ENCODE measurements at regions not wholly inside any gene's neighbourhood (a gene's known extent, or its start where the extent isn't known, plus 50 kb on each side); places are given as distances from the start of the nearest gene placed in this dataset.
"Not testable (repeated sequence)": the region's sequence is repeated elsewhere in the genome, so short reads cannot be mapped to it uniquely, and the experiment has no call there.

DNA sequence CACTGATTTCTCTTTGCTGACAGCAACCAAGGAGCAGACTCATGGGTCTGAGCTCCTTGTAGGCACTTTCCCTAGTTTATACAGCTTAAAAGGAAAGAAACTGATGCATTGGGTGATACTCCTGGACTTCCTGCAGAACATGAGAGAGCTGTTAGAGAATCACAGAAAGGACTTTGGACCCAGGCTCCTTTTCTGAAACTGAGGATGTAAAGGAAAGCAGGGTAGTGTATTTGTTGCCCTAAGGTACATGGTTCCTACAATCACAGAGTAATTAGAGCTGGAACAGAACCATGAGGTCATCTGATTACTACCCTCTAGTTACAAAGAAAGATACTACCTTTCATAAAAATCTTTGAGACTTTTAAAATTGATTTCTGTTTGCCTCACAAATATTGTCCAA is 477.1 kb upstream of the SPTLC3 start:
- H3K4me1 ChIP-seq (ENCODE audit: control insufficient read depth, insufficient read depth, low read length): peaks cover 6% of the 10 kb centered on the region; the same call in 1 of the 2 replicates
- no peaks in the 10 kb centered on the region for H3K27me3 ChIP-seq (ENCODE audit: control insufficient read depth, insufficient read depth, low read length)
- H3K9me3 ChIP-seq (ENCODE audit: control insufficient read depth, insufficient read depth, low read length): no peaks in the 10 kb centered on the region
- no peak overlapping the region for H3K4me3 ChIP-seq (ENCODE audit: low read depth, low read length)
- H3K9ac ChIP-seq (ENCODE audit: low read depth, low read length): no peak overlapping the region
- H3K27ac ChIP-seq (ENCODE audit: low read depth, low read length): no peak overlapping the region
- H3K36me3 ChIP-seq (ENCODE audit: control insufficient read depth, insufficient read depth, low read length): no peaks in the 10 kb centered on the region

DNA sequence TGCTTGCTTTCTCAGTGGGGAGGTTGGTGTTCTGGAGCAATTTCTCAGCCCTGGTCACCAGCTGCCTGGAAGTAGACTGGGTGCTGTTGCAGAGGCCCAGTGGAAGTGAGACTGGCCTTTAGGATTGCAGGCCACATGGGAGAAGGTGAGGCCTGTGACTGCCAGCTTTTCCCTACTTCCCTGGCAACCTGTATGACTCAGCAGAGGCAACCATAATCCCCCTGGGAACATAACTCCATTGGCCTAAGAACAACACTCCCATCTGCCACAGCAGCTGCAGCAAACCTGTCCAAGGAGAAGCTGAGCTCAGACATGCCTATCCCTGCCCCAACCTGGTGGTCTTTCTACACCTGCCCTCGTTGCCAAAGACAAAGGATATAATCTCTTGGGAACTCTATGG is 473.5 kb upstream of the SPTLC3 start:
- Histone ChIP-seq H3K4me1 (ENCODE audit: control insufficient read depth, insufficient read depth, low read length) (peaks cover 6% of the 10 kb centered on the region; the same call in 1 of the 2 replicates), H3K27ac (ENCODE audit: low read depth, low read length) (no peak overlapping the region), H3K27me3 (ENCODE audit: control insufficient read depth, insufficient read depth, low read length) (no peaks in the 10 kb centered on the region), H3K4me3 (ENCODE audit: low read depth, low read length) (no peak overlapping the region), H3K9me3 (ENCODE audit: control insufficient read depth, insufficient read depth, low read length) (no peaks in the 10 kb centered on the region), H3K9ac (ENCODE audit: low read depth, low read length) (no peak overlapping the region), H3K36me3 (ENCODE audit: control insufficient read depth, insufficient read depth, low read length) (no peaks in the 10 kb centered on the region)

DNA sequence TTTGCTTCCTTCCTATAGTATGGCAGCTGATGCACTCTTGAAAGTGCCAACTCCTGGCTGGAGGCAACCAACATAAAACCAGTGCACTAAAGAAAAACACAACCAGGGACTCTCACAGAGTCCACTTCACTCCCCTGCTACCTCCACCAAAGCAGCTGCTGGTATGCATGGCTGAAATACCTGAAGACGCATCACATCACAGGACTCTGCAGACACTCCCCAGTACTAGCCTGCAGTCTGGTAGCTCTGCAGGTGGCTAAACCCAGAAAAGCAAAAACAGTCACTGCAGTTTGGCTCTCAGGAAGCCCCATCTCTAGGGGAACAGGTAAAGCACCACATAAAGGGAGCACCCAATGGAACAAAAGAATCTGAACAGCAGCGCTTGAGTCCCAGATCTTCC is 473.0 kb upstream of the SPTLC3 start:
- Histone ChIP-seq H3K27me3 (ENCODE audit: control insufficient read depth, insufficient read depth, low read length) (no peaks in the 10 kb centered on the region), H3K4me1 (ENCODE audit: control insufficient read depth, insufficient read depth, low read length) (peaks cover 6% of the 10 kb centered on the region; the same call in 1 of the 2 replicates), H3K9me3 (ENCODE audit: control insufficient read depth, insufficient read depth, low read length) (no peaks in the 10 kb centered on the region), H3K27ac (ENCODE audit: low read depth, low read length) (no peak overlapping the region), H3K36me3 (ENCODE audit: control insufficient read depth, insufficient read depth, low read length) (no peaks in the 10 kb centered on the region), H3K4me3 (ENCODE audit: low read depth, low read length) (no peak overlapping the region), H3K9ac (ENCODE audit: low read depth, low read length) (no peak overlapping the region)

DNA sequence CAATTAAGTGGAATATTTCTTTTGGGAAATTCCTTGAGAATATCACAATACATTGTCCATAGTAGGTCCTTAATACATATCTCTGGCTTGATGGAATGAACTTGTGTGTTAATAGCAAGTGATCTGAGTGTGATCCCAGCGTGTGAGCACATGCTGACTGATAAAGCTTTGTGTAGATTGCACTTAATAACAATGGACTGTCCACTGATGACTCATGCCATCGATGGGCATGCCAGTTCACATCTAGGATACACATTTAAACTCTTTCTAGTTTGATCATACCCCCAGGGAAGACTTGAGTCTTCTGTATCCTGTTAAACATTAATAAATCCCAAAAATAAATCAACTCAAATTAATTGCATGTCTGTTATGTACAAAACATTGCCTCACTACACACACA is 454.3 kb upstream of the SPTLC3 start:
- H3K36me3 ChIP-seq (ENCODE audit: control insufficient read depth, insufficient read depth, low read length): no peaks in the 10 kb centered on the region
- H3K4me1 ChIP-seq (ENCODE audit: control insufficient read depth, insufficient read depth, low read length): peaks cover 12% of the 10 kb centered on the region
- H3K4me3 ChIP-seq (ENCODE audit: low read depth, low read length): no peak overlapping the region
- H3K9me3 ChIP-seq (ENCODE audit: control insufficient read depth, insufficient read depth, low read length): no peaks in the 10 kb centered on the region
- H3K9ac ChIP-seq (ENCODE audit: low read depth, low read length): no peak overlapping the region
- no peak overlapping the region for H3K27ac ChIP-seq (ENCODE audit: low read depth, low read length)
- no peaks in the 10 kb centered on the region for H3K27me3 ChIP-seq (ENCODE audit: control insufficient read depth, insufficient read depth, low read length)

DNA sequence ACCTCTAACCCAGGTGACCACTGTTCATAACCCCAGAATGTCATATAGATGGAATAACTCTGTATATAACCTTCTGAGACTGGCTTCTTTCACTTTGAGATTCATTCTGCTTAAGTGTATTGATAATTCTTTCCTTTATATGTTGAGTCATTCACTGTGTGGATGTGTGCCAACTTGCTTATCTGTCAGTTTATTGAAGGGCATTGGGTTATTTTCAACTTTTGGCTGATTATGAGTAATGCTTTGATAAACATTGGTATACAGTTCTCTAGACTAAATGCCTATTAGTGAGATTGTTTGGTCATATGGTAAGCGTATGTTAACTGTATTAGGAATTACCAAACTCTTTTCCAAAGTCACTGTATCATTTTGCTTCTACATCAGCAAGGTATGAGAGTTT is 453.4 kb upstream of the SPTLC3 start:
- Histone ChIP-seq H3K9me3 (ENCODE audit: control insufficient read depth, insufficient read depth, low read length) (no peaks in the 10 kb centered on the region), H3K4me3 (ENCODE audit: low read depth, low read length) (no peak overlapping the region), H3K9ac (ENCODE audit: low read depth, low read length) (no peak overlapping the region), H3K27ac (ENCODE audit: low read depth, low read length) (no peak overlapping the region), H3K36me3 (ENCODE audit: control insufficient read depth, insufficient read depth, low read length) (no peaks in the 10 kb centered on the region), H3K27me3 (ENCODE audit: control insufficient read depth, insufficient read depth, low read length) (no peaks in the 10 kb centered on the region), H3K4me1 (ENCODE audit: control insufficient read depth, insufficient read depth, low read length) (peaks cover 3% of the 10 kb centered on the region; the same call in 1 of the 2 replicates)

DNA sequence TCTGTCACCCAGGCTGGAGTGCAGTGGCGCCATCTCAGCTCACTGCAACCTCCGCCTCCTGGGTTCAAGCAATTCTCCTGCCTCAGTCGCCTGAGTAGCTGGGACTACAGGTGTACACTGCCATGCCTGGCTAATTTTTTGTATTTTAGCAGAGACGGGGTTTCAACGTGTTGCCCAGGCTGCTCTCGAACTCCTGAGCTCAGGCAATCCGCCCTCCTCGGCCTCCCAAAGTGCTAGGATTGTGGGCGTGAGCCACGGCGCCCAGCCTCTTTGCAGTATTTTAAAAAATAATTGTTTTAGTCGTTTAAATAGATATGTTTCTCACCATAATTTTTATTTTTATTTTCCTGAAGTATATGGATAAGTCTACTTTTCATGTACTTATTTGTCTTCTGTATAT is 452.9 kb upstream of the SPTLC3 start:
- not testable (repeated sequence) for H3K4me3 ChIP-seq (ENCODE audit: low read depth, low read length); H3K27ac ChIP-seq (ENCODE audit: low read depth, low read length); H3K36me3 ChIP-seq (ENCODE audit: control insufficient read depth, insufficient read depth, low read length); H3K9ac ChIP-seq (ENCODE audit: low read depth, low read length); H3K27me3 ChIP-seq (ENCODE audit: control insufficient read depth, insufficient read depth, low read length); H3K9me3 ChIP-seq (ENCODE audit: control insufficient read depth, insufficient read depth, low read length); H3K4me1 ChIP-seq (ENCODE audit: control insufficient read depth, insufficient read depth, low read length)

DNA sequence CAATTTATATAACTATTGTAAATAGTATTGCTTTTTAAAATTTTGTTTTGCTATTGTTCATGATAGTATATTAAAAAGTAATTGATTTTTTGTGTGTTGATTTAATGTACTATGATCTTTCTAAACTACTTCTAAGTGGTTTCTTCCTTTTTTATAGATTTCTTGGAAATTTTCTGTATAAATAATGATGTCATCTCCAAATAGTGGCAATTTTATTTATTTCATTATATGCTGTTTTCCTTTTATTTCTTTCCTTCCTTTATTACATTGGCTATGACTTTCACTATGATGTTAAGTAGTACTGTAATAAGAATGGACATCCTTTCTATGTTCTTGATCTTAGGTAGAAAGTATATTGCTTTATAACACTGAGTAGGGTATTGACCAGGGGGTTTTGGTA is 451.5 kb upstream of the SPTLC3 start:
- Histone ChIP-seq H3K27ac (ENCODE audit: low read depth, low read length) (no peak overlapping the region), H3K36me3 (ENCODE audit: control insufficient read depth, insufficient read depth, low read length) (no peaks in the 10 kb centered on the region), H3K4me1 (ENCODE audit: control insufficient read depth, insufficient read depth, low read length) (no peaks in the 10 kb centered on the region), H3K27me3 (ENCODE audit: control insufficient read depth, insufficient read depth, low read length) (no peaks in the 10 kb centered on the region), H3K9ac (ENCODE audit: low read depth, low read length) (no peak overlapping the region), H3K9me3 (ENCODE audit: control insufficient read depth, insufficient read depth, low read length) (no peaks in the 10 kb centered on the region), H3K4me3 (ENCODE audit: low read depth, low read length) (no peak overlapping the region)

DNA sequence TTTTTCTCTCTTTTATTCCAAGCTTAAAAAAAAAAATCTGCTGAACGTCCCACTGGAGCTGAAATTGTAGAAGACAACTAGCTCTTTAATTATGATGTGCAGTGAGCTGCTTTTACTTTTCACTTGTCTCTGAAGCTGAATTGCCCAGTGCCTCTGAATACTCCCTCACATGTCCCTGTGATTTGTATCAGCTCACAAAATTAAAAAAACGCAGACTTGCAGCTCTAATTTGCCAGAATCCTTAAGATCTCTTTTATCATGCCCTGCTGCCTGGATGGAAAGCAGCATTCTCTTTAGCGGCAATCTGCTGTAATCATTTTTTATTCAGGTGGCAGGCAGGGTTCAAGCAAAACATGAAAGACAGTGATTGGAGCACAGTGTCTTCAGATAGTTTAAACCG is 443.8 kb upstream of the SPTLC3 start:
- Histone ChIP-seq H3K9ac (ENCODE audit: low read depth, low read length) (no peak overlapping the region), H3K36me3 (ENCODE audit: control insufficient read depth, insufficient read depth, low read length) (no peaks in the 10 kb centered on the region), H3K4me1 (ENCODE audit: control insufficient read depth, insufficient read depth, low read length) (no peaks in the 10 kb centered on the region), H3K4me3 (ENCODE audit: low read depth, low read length) (no peak overlapping the region), H3K27ac (ENCODE audit: low read depth, low read length) (no peak overlapping the region), H3K27me3 (ENCODE audit: control insufficient read depth, insufficient read depth, low read length) (no peaks in the 10 kb centered on the region), H3K9me3 (ENCODE audit: control insufficient read depth, insufficient read depth, low read length) (no peaks in the 10 kb centered on the region)

DNA sequence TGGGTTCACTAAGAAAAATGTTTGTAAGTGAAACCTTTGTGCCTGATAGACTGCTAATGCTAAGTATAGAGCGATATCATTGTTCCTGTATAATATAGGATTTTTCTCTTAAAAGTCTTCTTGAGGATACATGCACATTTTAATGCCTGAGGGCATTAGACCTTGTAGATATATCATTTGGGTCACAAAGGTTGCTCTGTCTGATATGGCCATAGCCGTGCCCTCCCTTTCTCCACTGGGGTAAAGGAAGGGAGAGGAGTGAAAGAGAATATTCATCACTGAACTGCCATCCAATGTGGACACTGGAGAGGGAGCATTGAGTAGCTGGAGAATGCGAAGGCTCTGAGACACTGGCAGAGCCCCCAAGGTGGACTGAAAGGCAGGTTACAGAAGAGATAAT is 442.2 kb upstream of the SPTLC3 start:
- Histone ChIP-seq H3K27me3 (ENCODE audit: control insufficient read depth, insufficient read depth, low read length) (no peaks in the 10 kb centered on the region), H3K36me3 (ENCODE audit: control insufficient read depth, insufficient read depth, low read length) (no peaks in the 10 kb centered on the region), H3K4me3 (ENCODE audit: low read depth, low read length) (no peak overlapping the region), H3K4me1 (ENCODE audit: control insufficient read depth, insufficient read depth, low read length) (no peaks in the 10 kb centered on the region), H3K27ac (ENCODE audit: low read depth, low read length) (no peak overlapping the region), H3K9ac (ENCODE audit: low read depth, low read length) (no peak overlapping the region), H3K9me3 (ENCODE audit: control insufficient read depth, insufficient read depth, low read length) (no peaks in the 10 kb centered on the region)

DNA sequence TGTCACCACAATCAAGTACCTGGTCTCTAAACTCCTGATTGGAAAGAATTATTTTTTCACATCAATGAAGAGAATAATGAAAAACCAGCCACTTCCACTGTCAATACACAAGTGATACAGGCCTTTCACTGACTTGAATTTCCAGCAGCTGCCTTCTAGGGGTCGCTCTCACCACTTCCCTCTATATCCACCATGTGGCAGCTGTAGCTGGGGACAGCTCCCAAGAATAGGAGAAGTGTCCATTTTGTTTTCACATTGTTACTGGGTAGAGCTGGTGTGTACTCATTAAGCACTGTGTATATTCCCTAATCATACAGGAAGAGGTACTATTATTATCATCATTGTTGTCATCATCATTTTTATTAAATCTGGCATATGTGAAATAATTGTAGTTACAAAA is 438.4 kb upstream of the SPTLC3 start:
- H3K4me3 ChIP-seq (ENCODE audit: low read depth, low read length): no peak overlapping the region
- H3K27me3 ChIP-seq (ENCODE audit: control insufficient read depth, insufficient read depth, low read length): no peaks in the 10 kb centered on the region
- H3K36me3 ChIP-seq (ENCODE audit: control insufficient read depth, insufficient read depth, low read length): no peaks in the 10 kb centered on the region
- no peak overlapping the region for H3K9ac ChIP-seq (ENCODE audit: low read depth, low read length)
- H3K9me3 ChIP-seq (ENCODE audit: control insufficient read depth, insufficient read depth, low read length): no peaks in the 10 kb centered on the region
- no peaks in the 10 kb centered on the region for H3K4me1 ChIP-seq (ENCODE audit: control insufficient read depth, insufficient read depth, low read length)
- H3K27ac ChIP-seq (ENCODE audit: low read depth, low read length): no peak overlapping the region

DNA sequence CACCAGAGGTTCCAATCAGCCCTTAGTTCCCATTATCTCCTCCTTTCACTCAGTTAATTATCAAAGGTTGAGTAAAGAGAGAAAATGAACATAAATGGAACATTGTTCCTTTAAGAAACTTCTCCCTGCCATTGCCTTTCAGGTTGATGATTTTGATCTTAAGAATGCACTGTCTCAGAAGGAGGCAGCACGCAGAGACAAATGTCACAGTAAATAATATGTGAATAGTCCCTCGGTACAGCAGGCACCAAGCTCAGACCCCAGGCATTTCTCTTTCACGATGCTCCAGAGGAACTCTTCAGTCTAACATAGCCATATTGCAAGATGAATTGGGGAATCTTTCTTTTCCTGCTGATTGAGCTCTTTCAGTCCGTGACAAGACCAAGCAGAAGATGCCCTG is 435.3 kb upstream of the SPTLC3 start:
- Histone ChIP-seq H3K4me1 (ENCODE audit: control insufficient read depth, insufficient read depth, low read length) (no peaks in the 10 kb centered on the region), H3K36me3 (ENCODE audit: control insufficient read depth, insufficient read depth, low read length) (no peaks in the 10 kb centered on the region), H3K9me3 (ENCODE audit: control insufficient read depth, insufficient read depth, low read length) (no peaks in the 10 kb centered on the region), H3K4me3 (ENCODE audit: low read depth, low read length) (no peak overlapping the region), H3K27ac (ENCODE audit: low read depth, low read length) (no peak overlapping the region), H3K27me3 (ENCODE audit: control insufficient read depth, insufficient read depth, low read length) (no peaks in the 10 kb centered on the region), H3K9ac (ENCODE audit: low read depth, low read length) (no peak overlapping the region)
